NCI-H1092 treated with DMSO at 0.1 percent for 48 hours (cell line): ENCODE measurements at regions not wholly inside any gene's neighbourhood (a gene's known extent, or its start where the extent isn't known, plus 50 kb on each side); places are given as distances from the start of the nearest gene placed in this dataset.

Experiments used
- DNase-seq: peaks from one replicate; lab custom pipeline; 2025; lab: John Stamatoyannopoulos, UW

GRCh38 chr12:94031763-94032162 lies 116.6 kb upstream of the PLXNC1 start:
- no peak for DNase-seq

GRCh38 chr12:94032368-94032767 lies 116.0 kb upstream of the PLXNC1 start:
- DNase-seq = no peak

- no peak for DNase-seq
Measured at GRCh38 chr12:94033101-94033500, 115.3 kb upstream of the PLXNC1 start.

GRCh38 chr12:94033784-94034183 lies 114.6 kb upstream of the PLXNC1 start:
- DNase-seq = no peak

- no peak for DNase-seq
Measured at GRCh38 chr12:94037444-94037843, 110.9 kb upstream of the PLXNC1 start.

GRCh38 chr12:94038605-94039004 lies 109.8 kb upstream of the PLXNC1 start:
- DNase-seq = no peak

- no peak for DNase-seq
Measured at GRCh38 chr12:94039199-94039840, 109.1 kb upstream of the PLXNC1 start.

- no peak for DNase-seq
Measured at GRCh38 chr12:94039914-94040313, 108.5 kb upstream of the PLXNC1 start.

- DNase-seq = no peak
Measured at GRCh38 chr12:94041850-94042249, 106.5 kb upstream of the PLXNC1 start.

- no peak for DNase-seq
Measured at GRCh38 chr12:94042321-94042720, 106.1 kb upstream of the PLXNC1 start.

- DNase-seq = no peak
Measured at GRCh38 chr12:94046626-94047410, 101.6 kb upstream of the PLXNC1 start.

GRCh38 chr12:94047781-94048567 lies 100.4 kb upstream of the PLXNC1 start:
- no peak for DNase-seq

GRCh38 chr12:94048757-94049156 lies 99.6 kb upstream of the PLXNC1 start:
- DNase-seq = no peak

- no peak for DNase-seq
Measured at GRCh38 chr12:94049718-94050117, 98.7 kb upstream of the PLXNC1 start.

- DNase-seq = no peak
Measured at GRCh38 chr12:94053676-94054075, 94.7 kb upstream of the PLXNC1 start.

GRCh38 chr12:94055528-94055927 lies 92.8 kb upstream of the PLXNC1 start:
- DNase-seq = no peak

- no peak for DNase-seq
Measured at GRCh38 chr12:94056419-94057158, 91.8 kb upstream of the PLXNC1 start.

GRCh38 chr12:94057262-94058151 lies 90.9 kb upstream of the PLXNC1 start:
- DNase-seq = no peak

- DNase-seq = no peak
Measured at GRCh38 chr12:94059394-94060368, 88.7 kb upstream of the PLXNC1 start.

- no peak for DNase-seq
Measured at GRCh38 chr12:94062194-94062593, 86.2 kb upstream of the PLXNC1 start.
